Fibroblast of mammary gland (primary cell): ENCODE measurements at regions not wholly inside any gene's neighbourhood (a gene's known extent, or its start where the extent isn't known, plus 50 kb on each side); places are given as distances from the start of the nearest gene placed in this dataset.

Source experiments
- DNase-seq: peaks from one replicate; pipeline ENCODE4 v3.0.0-alpha.2; 2010; ENCODE audit warnings: low read depth
- H3K4me3 ChIP-seq: 2 replicates; pipeline ENCODE4 v1.5.1; 2011; ENCODE audit warnings: low read depth, mild to moderate bottlenecking, low read length, moderate library complexity; ENCODE audit not compliant: control insufficient read depth
- TF ChIP-seq, protein P1 (sequence below): conservative IDR thresholded peaks from 2 replicates; pipeline ENCODE4 v1.5.1; 2011; ENCODE audit warnings: low read depth, low read length, inconsistent platforms; ENCODE audit not compliant: control insufficient read depth, insufficient read depth

DNA sequence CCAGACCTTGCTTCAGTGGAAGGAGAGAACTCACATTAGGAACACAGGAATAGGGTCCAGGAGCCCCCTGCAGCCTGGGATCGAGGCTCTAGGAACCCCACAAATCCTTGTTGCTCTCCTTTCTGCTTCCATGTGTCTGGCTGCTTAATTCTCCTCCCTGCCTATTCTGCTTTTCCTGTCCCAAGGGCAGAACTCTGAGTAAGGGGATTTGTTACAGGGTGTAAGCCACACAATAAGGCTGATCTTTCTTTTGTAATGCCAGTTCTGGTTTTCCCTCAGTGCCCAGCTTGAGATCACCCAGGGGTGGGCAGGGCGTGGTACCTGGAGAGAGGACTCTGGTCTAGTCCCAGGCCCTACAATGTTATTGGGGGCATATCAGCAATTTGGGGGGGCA lies 119.6 kb upstream of the MGAT5 start:
- no peak overlapping the region for H3K4me3 ChIP-seq
- TF ChIP-seq, protein P1, sequence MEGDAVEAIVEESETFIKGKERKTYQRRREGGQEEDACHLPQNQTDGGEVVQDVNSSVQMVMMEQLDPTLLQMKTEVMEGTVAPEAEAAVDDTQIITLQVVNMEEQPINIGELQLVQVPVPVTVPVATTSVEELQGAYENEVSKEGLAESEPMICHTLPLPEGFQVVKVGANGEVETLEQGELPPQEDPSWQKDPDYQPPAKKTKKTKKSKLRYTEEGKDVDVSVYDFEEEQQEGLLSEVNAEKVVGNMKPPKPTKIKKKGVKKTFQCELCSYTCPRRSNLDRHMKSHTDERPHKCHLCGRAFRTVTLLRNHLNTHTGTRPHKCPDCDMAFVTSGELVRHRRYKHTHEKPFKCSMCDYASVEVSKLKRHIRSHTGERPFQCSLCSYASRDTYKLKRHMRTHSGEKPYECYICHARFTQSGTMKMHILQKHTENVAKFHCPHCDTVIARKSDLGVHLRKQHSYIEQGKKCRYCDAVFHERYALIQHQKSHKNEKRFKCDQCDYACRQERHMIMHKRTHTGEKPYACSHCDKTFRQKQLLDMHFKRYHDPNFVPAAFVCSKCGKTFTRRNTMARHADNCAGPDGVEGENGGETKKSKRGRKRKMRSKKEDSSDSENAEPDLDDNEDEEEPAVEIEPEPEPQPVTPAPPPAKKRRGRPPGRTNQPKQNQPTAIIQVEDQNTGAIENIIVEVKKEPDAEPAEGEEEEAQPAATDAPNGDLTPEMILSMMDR = no peak
- no peak for DNase-seq

DNA sequence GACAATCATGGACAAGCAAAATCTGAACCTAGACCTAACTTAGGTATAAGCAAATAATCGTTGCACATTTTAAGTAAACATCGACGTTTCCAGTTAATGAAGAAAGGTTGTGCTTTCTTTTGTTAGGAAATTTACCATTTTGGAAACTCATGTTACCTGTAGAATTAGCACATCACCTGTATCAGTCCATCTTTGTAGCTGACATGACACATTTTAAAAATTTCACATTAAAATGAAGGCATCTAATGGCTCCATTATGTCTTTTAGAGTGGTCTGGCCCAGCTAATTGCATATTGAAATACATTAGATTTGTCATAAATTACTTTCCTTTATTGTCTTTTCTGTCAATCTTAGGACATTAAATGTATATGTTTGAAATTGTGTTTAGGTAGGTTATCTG lies 119.0 kb upstream of the MGAT5 start:
- DNase-seq = no peak
- TF ChIP-seq, protein P1 = no peak

DNA sequence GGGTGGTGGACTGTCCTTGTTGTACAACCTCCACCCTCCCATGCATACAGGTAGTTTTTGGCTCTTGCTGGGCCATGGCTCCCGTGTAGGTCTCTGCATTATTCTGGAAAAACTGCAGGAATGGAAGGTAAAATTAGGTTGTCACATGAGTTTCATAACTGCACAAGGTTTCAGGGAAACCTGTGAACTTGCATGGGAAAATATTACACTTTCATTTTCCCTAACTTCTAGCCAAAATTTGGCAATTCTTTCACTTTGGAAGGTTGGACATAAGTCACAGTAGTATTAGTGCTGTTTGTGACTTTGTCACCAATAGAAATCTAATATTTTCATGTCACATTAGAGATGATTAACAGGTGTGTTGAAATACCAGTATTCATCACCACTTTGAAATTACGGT lies 118.1 kb upstream of the MGAT5 start:
- no peak overlapping the region for H3K4me3 ChIP-seq
- no peak for DNase-seq
- TF ChIP-seq, protein P1 = no peak

More for the DNA sequence above, 119.0 kb upstream of the MGAT5 start:
- H3K4me3 ChIP-seq = no peak overlapping the region

DNA sequence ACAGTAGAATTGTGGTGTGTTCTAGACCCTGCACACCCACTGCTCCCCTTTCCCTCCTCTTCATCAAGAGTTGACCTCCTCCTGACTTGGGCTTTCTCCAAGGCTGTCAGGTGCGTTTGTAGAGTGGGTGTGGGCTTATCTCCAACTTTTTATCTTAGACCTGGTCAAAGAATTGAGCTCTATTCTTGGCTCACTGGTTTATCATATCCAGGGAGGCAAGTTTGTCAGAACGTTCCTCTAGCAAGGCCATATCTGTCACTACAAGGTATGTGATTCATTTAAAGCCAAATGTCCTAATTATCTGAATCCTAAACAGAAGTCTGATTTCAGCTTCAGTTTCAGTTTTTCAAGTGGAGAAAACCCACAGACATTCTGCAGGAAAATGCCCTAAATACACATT lies 117.1 kb upstream of the MGAT5 start:
- no peak for DNase-seq
- TF ChIP-seq, protein P1 = no peak
- H3K4me3 ChIP-seq = no peak overlapping the region

DNA sequence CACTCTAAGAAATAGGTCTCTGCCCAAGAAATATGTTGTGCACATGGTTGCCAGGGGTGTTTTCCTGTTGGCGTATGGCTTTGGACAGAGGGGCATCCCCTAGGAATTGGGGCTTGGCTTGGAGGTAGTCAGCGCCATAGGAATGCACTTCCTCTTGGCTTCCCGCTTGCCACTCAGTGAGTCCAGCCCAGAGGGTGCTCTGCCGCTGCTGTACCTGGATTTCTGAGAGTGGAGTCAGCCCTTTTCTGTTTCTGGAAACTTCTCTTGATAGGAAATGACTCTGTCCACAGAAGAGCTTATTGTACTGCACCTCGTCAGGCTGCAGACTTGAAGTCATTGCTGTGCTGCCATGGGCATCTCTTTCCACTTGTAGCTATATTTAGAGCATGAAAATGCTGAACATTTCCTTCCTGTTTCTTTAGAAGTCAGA lies 116.7 kb upstream of the MGAT5 start:
- H3K4me3 ChIP-seq = no peak overlapping the region
- TF ChIP-seq, protein P1 = no peak
- peak; percentile 65 for DNase-seq

DNA sequence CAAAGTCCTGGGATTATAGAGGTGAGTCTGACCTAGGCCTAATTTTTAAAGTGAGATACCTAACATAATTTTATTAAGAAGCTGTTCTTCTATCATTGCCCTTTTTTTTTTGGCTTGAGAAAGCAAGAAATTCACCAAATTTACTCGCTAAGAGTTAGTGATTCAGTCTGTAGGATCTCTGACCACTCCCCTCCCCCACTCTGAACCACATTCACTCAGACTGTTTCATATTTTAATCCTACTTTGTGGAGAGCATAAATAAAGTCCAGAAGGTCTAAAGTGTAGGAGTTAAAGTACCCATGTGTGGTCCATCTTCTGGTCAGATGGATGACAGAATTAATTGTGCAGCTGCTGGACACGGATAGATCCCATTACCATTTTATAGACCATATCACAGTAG lies 115.8 kb upstream of the MGAT5 start:
- TF ChIP-seq, protein P1 = no peak
- no peak overlapping the region for H3K4me3 ChIP-seq
- no peak for DNase-seq

DNA sequence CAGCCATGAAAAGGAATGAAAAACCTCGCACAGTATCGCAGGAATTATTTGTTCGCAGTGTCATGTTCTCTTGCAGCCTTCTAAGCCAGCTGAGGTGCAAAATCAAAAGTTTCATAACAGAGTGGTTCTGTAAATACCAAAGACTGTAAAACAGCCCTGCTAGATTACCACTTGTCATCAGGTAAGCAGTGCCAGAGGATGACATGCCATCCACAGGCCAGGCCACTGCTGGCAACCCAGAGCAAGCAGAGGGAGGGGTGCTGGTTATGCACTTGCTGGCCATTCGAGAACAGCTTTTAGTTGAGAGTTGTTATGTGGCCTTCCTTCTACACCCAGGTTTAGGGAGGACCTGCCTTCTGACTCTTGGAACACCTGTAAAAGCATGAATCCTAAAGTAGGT lies 114.3 kb upstream of the MGAT5 start:
- DNase-seq = no peak
- TF ChIP-seq, protein P1 = no peak
- H3K4me3 ChIP-seq = no peak overlapping the region
